C4-2B (cell line): ENCODE measurements at regions not wholly inside any gene's neighbourhood (a gene's known extent, or its start where the extent isn't known, plus 50 kb on each side); places are given as distances from the start of the nearest gene placed in this dataset.

ENCODE experiments used
- H3K27ac ChIP-seq: fragments of 450-650 bp; 2 replicates; pipeline ENCODE4 v1.5.1; 2017
- CTCF ChIP-seq: fragments of 450-650 bp; conservative IDR thresholded peaks from 2 replicates; pipeline ENCODE4 v1.5.1; 2017; ENCODE audit warnings: mild to moderate bottlenecking
- ZFX ChIP-seq: fragments of 450-650 bp; IDR thresholded peaks from 2 replicates; pipeline ENCODE4 v1.6.1; 2017

- TF ChIP-seq CTCF (no peak), ZFX (no peak)
- H3K27ac ChIP-seq = no peak overlapping the region
Measured at GRCh38 chrX:6946168-6946567, 201.3 kb upstream of the STS start.

GRCh38 chrX:6941041-6941440, 206.5 kb upstream of the STS start:
- no peak overlapping the region for H3K27ac ChIP-seq
- TF ChIP-seq CTCF (no peak), ZFX (no peak)

- peak overlapping the region; percentile 41 for H3K27ac ChIP-seq
Measured at GRCh38 chrX:6932942-6933341, 214.6 kb upstream of the STS start.

- H3K27ac ChIP-seq = no peak overlapping the region
- no peak for TF ChIP-seq CTCF
- no peak for TF ChIP-seq ZFX
Measured at GRCh38 chrX:6930307-6930849, 217.1 kb upstream of the STS start.

- no peak overlapping the region for H3K27ac ChIP-seq
- no peak for TF ChIP-seq ZFX
- no peak for TF ChIP-seq CTCF
Measured at GRCh38 chrX:6924443-6925077, 223.0 kb upstream of the STS start.

- TF ChIP-seq ZFX (no peak), CTCF (no peak)
- H3K27ac ChIP-seq = no peak overlapping the region
Measured at GRCh38 chrX:6917666-6918065, 229.8 kb upstream of the STS start.

- H3K27ac ChIP-seq = no peak overlapping the region
- TF ChIP-seq ZFX = no peak
- no peak for TF ChIP-seq CTCF
Measured at GRCh38 chrX:6910218-6910617, 237.3 kb upstream of the STS start.

- TF ChIP-seq ZFX (no peak), CTCF (no peak)
- H3K27ac ChIP-seq = no peak overlapping the region
Measured at GRCh38 chrX:6909396-6909795, 238.1 kb upstream of the STS start.
